ENCODE measurements at regions not wholly inside any gene's neighbourhood (a gene's known extent, or its start where the extent isn't known, plus 50 kb on each side); places are given as distances from the start of the nearest gene placed in this dataset.
"Not testable (repeated sequence)": the region's sequence is repeated elsewhere in the genome, so short reads cannot be mapped to it uniquely, and the experiment has no call there.

- H3K4me3 Mint-ChIP-seq (ENCODE audit: unreplicated experiment); H3K36me3 Mint-ChIP-seq (ENCODE audit: low read depth); H3K4me1 Mint-ChIP-seq (ENCODE audit: low read depth); H3K27ac Mint-ChIP-seq (ENCODE audit: unreplicated experiment); DNase-seq (ENCODE audit: low spot score); H3K27me3 Mint-ChIP-seq (ENCODE audit: low read depth); H3K9me3 Mint-ChIP-seq (ENCODE audit: low read depth): not testable (repeated sequence)
Observed at GRCh38 chr9:38921253-38921652, 201.3 kb upstream of the FAM240B start.

- not testable (repeated sequence) for H3K27ac Mint-ChIP-seq (ENCODE audit: unreplicated experiment); H3K9me3 Mint-ChIP-seq (ENCODE audit: low read depth); DNase-seq (ENCODE audit: low spot score); H3K36me3 Mint-ChIP-seq (ENCODE audit: low read depth); H3K4me1 Mint-ChIP-seq (ENCODE audit: low read depth); H3K27me3 Mint-ChIP-seq (ENCODE audit: low read depth); H3K4me3 Mint-ChIP-seq (ENCODE audit: unreplicated experiment)
Observed at GRCh38 chr9:38910629-38911028, 190.7 kb upstream of the FAM240B start.

GRCh38 chr9:38904719-38905118 is 184.8 kb upstream of the FAM240B start:
- H3K9me3 Mint-ChIP-seq (ENCODE audit: low read depth); H3K27ac Mint-ChIP-seq (ENCODE audit: unreplicated experiment); H3K36me3 Mint-ChIP-seq (ENCODE audit: low read depth); H3K27me3 Mint-ChIP-seq (ENCODE audit: low read depth); DNase-seq (ENCODE audit: low spot score); H3K4me3 Mint-ChIP-seq (ENCODE audit: unreplicated experiment); H3K4me1 Mint-ChIP-seq (ENCODE audit: low read depth): not testable (repeated sequence)

GRCh38 chr9:38901534-38902177 is 181.7 kb upstream of the FAM240B start:
- H3K4me3 Mint-ChIP-seq (ENCODE audit: unreplicated experiment); H3K36me3 Mint-ChIP-seq (ENCODE audit: low read depth); H3K9me3 Mint-ChIP-seq (ENCODE audit: low read depth); H3K27me3 Mint-ChIP-seq (ENCODE audit: low read depth); H3K27ac Mint-ChIP-seq (ENCODE audit: unreplicated experiment); DNase-seq (ENCODE audit: low spot score); H3K4me1 Mint-ChIP-seq (ENCODE audit: low read depth): not testable (repeated sequence)

- H3K4me1 Mint-ChIP-seq (ENCODE audit: low read depth); DNase-seq (ENCODE audit: low spot score); H3K4me3 Mint-ChIP-seq (ENCODE audit: unreplicated experiment); H3K9me3 Mint-ChIP-seq (ENCODE audit: low read depth); H3K27me3 Mint-ChIP-seq (ENCODE audit: low read depth); H3K27ac Mint-ChIP-seq (ENCODE audit: unreplicated experiment); H3K36me3 Mint-ChIP-seq (ENCODE audit: low read depth): not testable (repeated sequence)
Observed at GRCh38 chr9:38896404-38896803, 176.5 kb upstream of the FAM240B start.

- not testable (repeated sequence) for DNase-seq (ENCODE audit: low spot score); H3K36me3 Mint-ChIP-seq (ENCODE audit: low read depth); H3K27me3 Mint-ChIP-seq (ENCODE audit: low read depth); H3K9me3 Mint-ChIP-seq (ENCODE audit: low read depth); H3K4me3 Mint-ChIP-seq (ENCODE audit: unreplicated experiment); H3K27ac Mint-ChIP-seq (ENCODE audit: unreplicated experiment); H3K4me1 Mint-ChIP-seq (ENCODE audit: low read depth)
Observed at GRCh38 chr9:38895227-38895626, 175.3 kb upstream of the FAM240B start.

- H3K27me3 Mint-ChIP-seq (ENCODE audit: low read depth); H3K4me3 Mint-ChIP-seq (ENCODE audit: unreplicated experiment); H3K36me3 Mint-ChIP-seq (ENCODE audit: low read depth); H3K27ac Mint-ChIP-seq (ENCODE audit: unreplicated experiment); H3K9me3 Mint-ChIP-seq (ENCODE audit: low read depth); H3K4me1 Mint-ChIP-seq (ENCODE audit: low read depth); DNase-seq (ENCODE audit: low spot score): not testable (repeated sequence)
Observed at GRCh38 chr9:38892539-38893232, 172.8 kb upstream of the FAM240B start.

- H3K36me3 Mint-ChIP-seq (ENCODE audit: low read depth); H3K27me3 Mint-ChIP-seq (ENCODE audit: low read depth); H3K4me3 Mint-ChIP-seq (ENCODE audit: unreplicated experiment); DNase-seq (ENCODE audit: low spot score); H3K9me3 Mint-ChIP-seq (ENCODE audit: low read depth); H3K4me1 Mint-ChIP-seq (ENCODE audit: low read depth); H3K27ac Mint-ChIP-seq (ENCODE audit: unreplicated experiment): not testable (repeated sequence)
Observed at GRCh38 chr9:38886076-38886475, 166.1 kb upstream of the FAM240B start.

- H3K36me3 Mint-ChIP-seq (ENCODE audit: low read depth); H3K27me3 Mint-ChIP-seq (ENCODE audit: low read depth); H3K4me1 Mint-ChIP-seq (ENCODE audit: low read depth); DNase-seq (ENCODE audit: low spot score); H3K27ac Mint-ChIP-seq (ENCODE audit: unreplicated experiment); H3K4me3 Mint-ChIP-seq (ENCODE audit: unreplicated experiment); H3K9me3 Mint-ChIP-seq (ENCODE audit: low read depth): not testable (repeated sequence)
Observed at GRCh38 chr9:38875616-38876015, 155.7 kb upstream of the FAM240B start.

GRCh38 chr9:38871282-38871940 is 151.5 kb upstream of the FAM240B start:
- DNase-seq (ENCODE audit: low spot score); H3K36me3 Mint-ChIP-seq (ENCODE audit: low read depth); H3K9me3 Mint-ChIP-seq (ENCODE audit: low read depth); H3K27me3 Mint-ChIP-seq (ENCODE audit: low read depth); H3K4me3 Mint-ChIP-seq (ENCODE audit: unreplicated experiment); H3K27ac Mint-ChIP-seq (ENCODE audit: unreplicated experiment); H3K4me1 Mint-ChIP-seq (ENCODE audit: low read depth): not testable (repeated sequence)

GRCh38 chr9:38859827-38860226 is 139.9 kb upstream of the FAM240B start:
- H3K9me3 Mint-ChIP-seq (ENCODE audit: low read depth); DNase-seq (ENCODE audit: low spot score); H3K4me1 Mint-ChIP-seq (ENCODE audit: low read depth); H3K4me3 Mint-ChIP-seq (ENCODE audit: unreplicated experiment); H3K27me3 Mint-ChIP-seq (ENCODE audit: low read depth); H3K27ac Mint-ChIP-seq (ENCODE audit: unreplicated experiment); H3K36me3 Mint-ChIP-seq (ENCODE audit: low read depth): not testable (repeated sequence)

GRCh38 chr9:38848966-38849365 is 129.0 kb upstream of the FAM240B start:
- H3K36me3 Mint-ChIP-seq (ENCODE audit: low read depth); H3K4me3 Mint-ChIP-seq (ENCODE audit: unreplicated experiment); H3K27me3 Mint-ChIP-seq (ENCODE audit: low read depth); H3K4me1 Mint-ChIP-seq (ENCODE audit: low read depth); H3K27ac Mint-ChIP-seq (ENCODE audit: unreplicated experiment); DNase-seq (ENCODE audit: low spot score); H3K9me3 Mint-ChIP-seq (ENCODE audit: low read depth): not testable (repeated sequence)

GRCh38 chr9:38840213-38840612 is 120.3 kb upstream of the FAM240B start:
- H3K27ac Mint-ChIP-seq (ENCODE audit: unreplicated experiment); H3K27me3 Mint-ChIP-seq (ENCODE audit: low read depth); H3K4me3 Mint-ChIP-seq (ENCODE audit: unreplicated experiment); H3K36me3 Mint-ChIP-seq (ENCODE audit: low read depth); H3K4me1 Mint-ChIP-seq (ENCODE audit: low read depth); DNase-seq (ENCODE audit: low spot score); H3K9me3 Mint-ChIP-seq (ENCODE audit: low read depth): not testable (repeated sequence)
